OCI-LY3 (cell line): ENCODE measurements at regions not wholly inside any gene's neighbourhood (a gene's known extent, or its start where the extent isn't known, plus 50 kb on each side); places are given as distances from the start of the nearest gene placed in this dataset.

ENCODE experiments used
- EZH2phosphoT487 ChIP-seq: fragments of 200-600 bp; shearing (Covaris generic); IDR thresholded peaks from 2 replicates; pipeline ENCODE4 v1.6.1; 2018; ENCODE audit warnings: antibody characterized with exemption, mixed run types, low read depth
- TF ChIP-seq, protein P1 (sequence below): fragments of 200-600, 300-600 bp; sonication (generic); IDR thresholded peaks from 2 replicates; pipeline ENCODE4 v1.5.1; 2014; ENCODE audit warnings: antibody characterized with exemption, low read length, low read depth

DNA sequence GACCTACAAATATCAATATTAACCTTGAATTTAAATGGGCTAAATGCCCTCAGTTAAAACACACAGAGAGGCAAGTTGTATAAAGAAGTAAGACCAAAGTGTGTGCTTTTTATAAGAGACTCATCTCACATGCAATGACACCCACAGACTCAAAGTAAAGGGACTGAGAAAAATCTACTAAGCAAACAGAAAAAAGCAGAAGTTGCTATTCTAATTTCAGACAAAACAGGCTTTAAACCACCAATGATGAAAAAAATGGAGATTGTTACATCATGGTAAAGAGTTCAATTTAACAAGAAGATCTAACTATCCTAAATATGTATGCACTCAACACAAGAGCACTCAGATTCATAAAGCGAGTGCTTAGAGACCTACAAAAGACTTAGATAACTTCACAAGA lies 741.9 kb upstream of the MARCKS start:
- TF ChIP-seq, protein P1, sequence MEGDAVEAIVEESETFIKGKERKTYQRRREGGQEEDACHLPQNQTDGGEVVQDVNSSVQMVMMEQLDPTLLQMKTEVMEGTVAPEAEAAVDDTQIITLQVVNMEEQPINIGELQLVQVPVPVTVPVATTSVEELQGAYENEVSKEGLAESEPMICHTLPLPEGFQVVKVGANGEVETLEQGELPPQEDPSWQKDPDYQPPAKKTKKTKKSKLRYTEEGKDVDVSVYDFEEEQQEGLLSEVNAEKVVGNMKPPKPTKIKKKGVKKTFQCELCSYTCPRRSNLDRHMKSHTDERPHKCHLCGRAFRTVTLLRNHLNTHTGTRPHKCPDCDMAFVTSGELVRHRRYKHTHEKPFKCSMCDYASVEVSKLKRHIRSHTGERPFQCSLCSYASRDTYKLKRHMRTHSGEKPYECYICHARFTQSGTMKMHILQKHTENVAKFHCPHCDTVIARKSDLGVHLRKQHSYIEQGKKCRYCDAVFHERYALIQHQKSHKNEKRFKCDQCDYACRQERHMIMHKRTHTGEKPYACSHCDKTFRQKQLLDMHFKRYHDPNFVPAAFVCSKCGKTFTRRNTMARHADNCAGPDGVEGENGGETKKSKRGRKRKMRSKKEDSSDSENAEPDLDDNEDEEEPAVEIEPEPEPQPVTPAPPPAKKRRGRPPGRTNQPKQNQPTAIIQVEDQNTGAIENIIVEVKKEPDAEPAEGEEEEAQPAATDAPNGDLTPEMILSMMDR = no peak
- TF ChIP-seq EZH2phosphoT487 = no peak
